Activated CD8-positive, alpha-beta memory T cell treated with anti-CD3 and anti-CD28 coated beads for 48 hours (primary cell): ENCODE measurements at regions not wholly inside any gene's neighbourhood (a gene's known extent, or its start where the extent isn't known, plus 50 kb on each side); places are given as distances from the start of the nearest gene placed in this dataset.
"Not testable (repeated sequence)": the region's sequence is repeated elsewhere in the genome, so short reads cannot be mapped to it uniquely, and the experiment has no call there.

Experiments
- DNase-seq, 3 experiments: peaks; one replicate each; pipeline ENCODE4 v3.0.0-alpha.2; 2020; ENCODE audit warnings: low read depth in 2 of 3, low spot score in 2 of 3

- DNase-seq = no peak
Measured at GRCh38 chr4:126756050-126756829, 876.5 kb upstream of the INTU start.

- no peak for DNase-seq
Measured at GRCh38 chr4:126757219-126757618, 875.5 kb upstream of the INTU start.

- DNase-seq = no peak
Measured at GRCh38 chr4:126758493-126758892, 874.3 kb upstream of the INTU start.

- no peak for DNase-seq
Measured at GRCh38 chr4:126761947-126762662, 870.7 kb upstream of the INTU start.

- DNase-seq = no peak
Measured at GRCh38 chr4:126762663-126763247, 870.0 kb upstream of the INTU start.

GRCh38 chr4:126766241-126766640, 866.5 kb upstream of the INTU start:
- DNase-seq = no peak

GRCh38 chr4:126768338-126768737, 864.4 kb upstream of the INTU start:
- no peak for DNase-seq

- DNase-seq = not testable (repeated sequence)
Measured at GRCh38 chr4:126770811-126771553, 861.8 kb upstream of the INTU start.

GRCh38 chr4:126771618-126772017, 861.1 kb upstream of the INTU start:
- DNase-seq = not testable (repeated sequence)

GRCh38 chr4:126772662-126773061, 860.1 kb upstream of the INTU start:
- DNase-seq = no peak

- DNase-seq = no peak
Measured at GRCh38 chr4:126775485-126776106, 857.2 kb upstream of the INTU start.

- DNase-seq = no peak
Measured at GRCh38 chr4:126776361-126776760, 856.4 kb upstream of the INTU start.

GRCh38 chr4:126777649-126778048, 855.1 kb upstream of the INTU start:
- no peak for DNase-seq

GRCh38 chr4:126778348-126778747, 854.4 kb upstream of the INTU start:
- DNase-seq = no peak

GRCh38 chr4:126779001-126779400, 853.8 kb upstream of the INTU start:
- no peak for DNase-seq

- no peak for DNase-seq
Measured at GRCh38 chr4:126779436-126780166, 853.2 kb upstream of the INTU start.

- no peak for DNase-seq
Measured at GRCh38 chr4:126783191-126783590, 849.6 kb upstream of the INTU start.

GRCh38 chr4:126784966-126785580, 847.7 kb upstream of the INTU start:
- no peak for DNase-seq

- DNase-seq = no peak
Measured at GRCh38 chr4:126790633-126791032, 842.1 kb upstream of the INTU start.

- DNase-seq = no peak
Measured at GRCh38 chr4:126794363-126794762, 838.4 kb upstream of the INTU start.
